Stimulated activated CD4-positive, alpha-beta T cell treated with anti-CD3 and anti-CD28 coated beads, Interleukin-12 subunit alpha, Interleukin-12 subunit beta, amount 100 ng/mL, for 48 hours (primary cell): ENCODE measurements at regions not wholly inside any gene's neighbourhood (a gene's known extent, or its start where the extent isn't known, plus 50 kb on each side); places are given as distances from the start of the nearest gene placed in this dataset.

Experiments used
- DNase-seq, 3 donors: peaks; one replicate each; pipeline ENCODE4 v3.0.0-alpha.2; 2020; ENCODE audit warnings: low read depth in 2 of 3, low spot score in 1 of 3

GRCh38 chr15:96218623-96219455 is 111.7 kb upstream of the NR2F2 start:
- no peak for DNase-seq

GRCh38 chr15:96219681-96220080 is 110.8 kb upstream of the NR2F2 start:
- no peak for DNase-seq

- DNase-seq: no peak
Measured at GRCh38 chr15:96220657-96221056, 109.8 kb upstream of the NR2F2 start.

- DNase-seq: no peak
Measured at GRCh38 chr15:96222981-96223380, 107.5 kb upstream of the NR2F2 start.

- DNase-seq: no peak
Measured at GRCh38 chr15:96223939-96224338, 106.6 kb upstream of the NR2F2 start.

GRCh38 chr15:96225642-96226259 is 104.7 kb upstream of the NR2F2 start:
- no peak for DNase-seq

GRCh38 chr15:96230526-96231181 is 99.8 kb upstream of the NR2F2 start:
- DNase-seq: no peak

GRCh38 chr15:96232335-96232734 is 98.2 kb upstream of the NR2F2 start:
- DNase-seq: no peak

GRCh38 chr15:96234109-96234892 is 96.2 kb upstream of the NR2F2 start:
- no peak for DNase-seq

- DNase-seq: no peak
Measured at GRCh38 chr15:96237002-96237401, 93.5 kb upstream of the NR2F2 start.

GRCh38 chr15:96242761-96243160 is 87.7 kb upstream of the NR2F2 start:
- DNase-seq: no peak

- no peak for DNase-seq
Measured at GRCh38 chr15:96243701-96244100, 86.8 kb upstream of the NR2F2 start.

- DNase-seq: no peak
Measured at GRCh38 chr15:96245252-96245651, 85.2 kb upstream of the NR2F2 start.

GRCh38 chr15:96246057-96246456 is 84.4 kb upstream of the NR2F2 start:
- DNase-seq: no peak

- no peak for DNase-seq
Measured at GRCh38 chr15:96247621-96248305, 82.7 kb upstream of the NR2F2 start.

GRCh38 chr15:96252148-96252547 is 78.4 kb upstream of the NR2F2 start:
- no peak for DNase-seq

GRCh38 chr15:96253006-96253747 is 77.3 kb upstream of the NR2F2 start:
- no peak for DNase-seq

GRCh38 chr15:96254173-96254572 is 76.3 kb upstream of the NR2F2 start:
- DNase-seq: no peak

- no peak for DNase-seq
Measured at GRCh38 chr15:96255599-96255998, 74.9 kb upstream of the NR2F2 start.

- no peak for DNase-seq
Measured at GRCh38 chr15:96261575-96262034, 68.9 kb upstream of the NR2F2 start.
